ENCODE measurements at regions not wholly inside any gene's neighbourhood (a gene's known extent, or its start where the extent isn't known, plus 50 kb on each side); places are given as distances from the start of the nearest gene placed in this dataset.

GRCh38 chr6:84458271-84458670, 230.8 kb upstream of the CEP162 start:
- Histone ChIP-seq H3K27me3 (ENCODE audit: control insufficient read depth, insufficient read depth, low read length) (no peaks in the 10 kb centered on the region), H3K4me3 (ENCODE audit: low read length) (no peak overlapping the region), H3K4me2 (ENCODE audit: low read length) (no peak overlapping the region), H3K4me1 (ENCODE audit: control insufficient read depth, insufficient read depth, low read length) (peaks cover 20% of the 10 kb centered on the region), H3K9ac (ENCODE audit: low read depth, low read length) (no peak overlapping the region), H3K9me3 (replicated peaks; ENCODE audit: low read length) (no peaks in the 10 kb centered on the region), H3K36me3 (ENCODE audit: insufficient read depth, low read length) (no peaks in the 10 kb centered on the region)

DNA sequence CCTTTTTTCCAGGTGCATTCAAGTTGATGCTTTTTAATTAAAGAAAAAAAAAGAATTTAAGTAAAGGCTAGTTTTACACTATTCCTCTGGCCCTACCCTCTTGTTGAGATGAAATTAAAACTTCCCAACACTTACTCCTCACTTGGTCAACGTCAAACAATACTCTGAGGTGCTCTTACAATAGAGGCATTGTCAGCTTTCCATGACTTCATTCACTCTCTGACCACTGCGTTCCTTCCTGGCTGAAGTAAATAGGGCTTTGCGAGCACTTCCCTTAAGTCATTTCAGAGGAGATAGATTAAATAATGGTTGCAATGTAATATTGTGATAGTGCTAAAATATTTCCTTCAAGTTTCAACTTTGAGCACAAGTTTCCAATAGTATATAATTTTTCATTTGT, 229.8 kb upstream of the CEP162 start:
- Histone ChIP-seq H3K9me3 (replicated peaks; ENCODE audit: low read length) (no peaks in the 10 kb centered on the region), H3K4me1 (ENCODE audit: control insufficient read depth, insufficient read depth, low read length) (peaks cover 12% of the 10 kb centered on the region), H3K36me3 (ENCODE audit: insufficient read depth, low read length) (no peaks in the 10 kb centered on the region), H3K4me3 (ENCODE audit: low read length) (no peak overlapping the region), H3K4me2 (ENCODE audit: low read length) (no peak overlapping the region), H3K27me3 (ENCODE audit: control insufficient read depth, insufficient read depth, low read length) (no peaks in the 10 kb centered on the region), H3K9ac (ENCODE audit: low read depth, low read length) (no peak overlapping the region)

- Histone ChIP-seq H3K4me1 (ENCODE audit: control insufficient read depth, insufficient read depth, low read length) (peaks cover 7% of the 10 kb centered on the region), H3K9me3 (replicated peaks; ENCODE audit: low read length) (no peaks in the 10 kb centered on the region), H3K9ac (ENCODE audit: low read depth, low read length) (no peak overlapping the region)
Observed at GRCh38 chr6:84456803-84457202, 229.4 kb upstream of the CEP162 start.

DNA sequence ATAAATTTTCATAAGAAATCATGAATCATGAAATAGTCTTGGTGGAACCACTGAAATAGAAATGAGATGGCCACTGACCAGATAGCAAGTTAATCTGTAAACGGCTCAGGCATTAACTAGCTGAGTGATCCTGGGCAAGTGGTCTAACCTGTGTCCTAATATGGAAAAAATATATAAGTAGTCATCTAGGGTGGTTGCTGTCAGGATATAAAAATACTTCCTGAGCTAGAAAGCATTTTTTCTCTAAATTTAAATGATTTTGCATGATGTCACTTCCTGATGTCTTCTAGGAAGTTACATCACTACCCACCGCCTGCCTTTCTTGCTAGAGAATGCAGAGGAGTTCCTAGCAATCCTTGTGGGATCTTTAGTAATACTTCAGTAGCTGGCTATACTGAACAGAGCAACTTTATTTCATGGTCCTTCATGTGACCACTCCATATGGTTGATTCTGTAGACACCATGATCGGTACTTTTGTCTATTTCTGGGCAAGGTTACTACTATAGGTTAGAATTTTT, 228.1 kb upstream of the CEP162 start:
- Histone ChIP-seq H3K4me1 (ENCODE audit: control insufficient read depth, insufficient read depth, low read length) (peaks cover 5% of the 10 kb centered on the region), H3K9me3 (replicated peaks; ENCODE audit: low read length) (no peaks in the 10 kb centered on the region), H3K9ac (ENCODE audit: low read depth, low read length) (no peak overlapping the region), H3K27me3 (ENCODE audit: control insufficient read depth, insufficient read depth, low read length) (no peaks in the 10 kb centered on the region), H3K4me3 (ENCODE audit: low read length) (no peak overlapping the region), H3K4me2 (ENCODE audit: low read length) (no peak overlapping the region), H3K36me3 (ENCODE audit: insufficient read depth, low read length) (no peaks in the 10 kb centered on the region)

More at GRCh38 chr6:84456803-84457202, 229.4 kb upstream of the CEP162 start:
- H3K36me3 ChIP-seq (ENCODE audit: insufficient read depth, low read length), result no peaks in the 10 kb centered on the region
- no peaks in the 10 kb centered on the region for H3K27me3 ChIP-seq (ENCODE audit: control insufficient read depth, insufficient read depth, low read length)
- H3K4me3 ChIP-seq (ENCODE audit: low read length), result no peak overlapping the region
- no peak overlapping the region for H3K4me2 ChIP-seq (ENCODE audit: low read length)

GRCh38 chr6:84453499-84453898, 226.1 kb upstream of the CEP162 start:
- Histone ChIP-seq H3K9ac (ENCODE audit: low read depth, low read length) (no peak overlapping the region), H3K4me1 (ENCODE audit: control insufficient read depth, insufficient read depth, low read length) (peaks cover 4% of the 10 kb centered on the region), H3K9me3 (replicated peaks; ENCODE audit: low read length) (no peaks in the 10 kb centered on the region), H3K36me3 (ENCODE audit: insufficient read depth, low read length) (no peaks in the 10 kb centered on the region), H3K27me3 (ENCODE audit: control insufficient read depth, insufficient read depth, low read length) (no peaks in the 10 kb centered on the region), H3K4me2 (ENCODE audit: low read length) (no peak overlapping the region), H3K4me3 (ENCODE audit: low read length) (no peak overlapping the region)

DNA sequence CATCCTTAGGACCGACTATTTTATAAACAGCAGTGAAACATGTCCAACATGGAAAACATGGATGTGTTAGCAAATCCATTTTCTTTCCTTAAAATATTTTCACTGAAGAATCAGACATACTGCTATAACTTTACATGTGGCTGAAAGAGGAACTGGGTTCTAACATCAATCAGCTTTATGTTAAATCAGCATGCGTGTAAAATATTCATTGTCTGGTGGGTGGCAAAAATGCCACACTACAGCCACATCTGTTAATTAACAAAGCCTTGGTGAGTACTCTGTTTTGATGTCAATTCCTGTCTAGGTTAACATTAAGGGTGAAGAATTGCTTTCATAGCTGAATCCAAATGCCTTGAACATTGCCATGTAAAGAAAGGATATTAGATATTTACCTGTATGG, 222.6 kb upstream of the CEP162 start:
- Histone ChIP-seq H3K9me3 (replicated peaks; ENCODE audit: low read length) (no peaks in the 10 kb centered on the region), H3K4me1 (ENCODE audit: control insufficient read depth, insufficient read depth, low read length) (peaks cover 4% of the 10 kb centered on the region), H3K4me2 (ENCODE audit: low read length) (no peak overlapping the region), H3K4me3 (ENCODE audit: low read length) (no peak overlapping the region), H3K36me3 (ENCODE audit: insufficient read depth, low read length) (no peaks in the 10 kb centered on the region), H3K27me3 (ENCODE audit: control insufficient read depth, insufficient read depth, low read length) (no peaks in the 10 kb centered on the region), H3K9ac (ENCODE audit: low read depth, low read length) (no peak overlapping the region)

DNA sequence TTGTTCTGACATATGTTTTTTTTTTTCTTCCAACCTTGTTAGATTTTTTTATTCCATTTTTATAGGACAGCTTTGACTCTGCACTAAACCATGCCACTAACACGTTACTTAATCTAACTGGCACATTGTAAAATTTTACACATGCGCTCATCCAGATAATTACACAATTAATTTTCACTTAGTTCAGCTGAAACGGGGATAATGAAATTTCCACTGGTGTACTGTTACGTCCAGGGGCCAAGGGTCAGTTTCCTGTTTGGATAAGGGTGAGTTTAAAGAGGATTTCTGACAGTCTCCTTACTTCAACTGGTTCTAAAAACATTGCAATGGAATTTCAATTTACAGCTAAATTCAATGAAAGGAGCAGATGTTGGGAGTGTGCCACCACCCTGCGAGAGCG, 221.8 kb upstream of the CEP162 start:
- no peaks in the 10 kb centered on the region for H3K27me3 ChIP-seq (ENCODE audit: control insufficient read depth, insufficient read depth, low read length)
- no peaks in the 10 kb centered on the region for H3K9me3 ChIP-seq (replicated peaks; ENCODE audit: low read length)
- H3K4me2 ChIP-seq (ENCODE audit: low read length), result no peak overlapping the region
- H3K4me3 ChIP-seq (ENCODE audit: low read length), result no peak overlapping the region
- H3K4me1 ChIP-seq (ENCODE audit: control insufficient read depth, insufficient read depth, low read length), result peaks cover 4% of the 10 kb centered on the region
- no peaks in the 10 kb centered on the region for H3K36me3 ChIP-seq (ENCODE audit: insufficient read depth, low read length)
- H3K9ac ChIP-seq (ENCODE audit: low read depth, low read length), result no peak overlapping the region

DNA sequence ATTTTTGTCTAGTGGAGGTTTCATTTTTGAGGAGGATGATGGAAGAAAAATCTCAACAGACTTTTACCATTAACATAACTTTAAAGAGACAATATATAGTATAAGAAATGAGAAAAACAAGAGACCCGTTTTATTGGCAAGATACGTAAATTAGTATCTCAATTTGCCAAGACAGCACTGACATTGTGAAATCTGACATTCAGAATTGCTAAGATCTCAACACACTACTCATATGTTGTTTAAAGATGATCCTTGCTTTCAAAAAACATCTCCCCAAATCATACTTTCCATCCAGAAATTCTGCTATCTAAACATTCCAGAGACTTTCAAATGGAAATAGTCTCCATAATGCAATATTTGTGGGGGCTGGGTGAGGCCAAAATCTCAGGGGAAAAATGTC, 220.9 kb upstream of the CEP162 start:
- Histone ChIP-seq H3K9me3 (replicated peaks; ENCODE audit: low read length) (no peaks in the 10 kb centered on the region), H3K27me3 (ENCODE audit: control insufficient read depth, insufficient read depth, low read length) (no peaks in the 10 kb centered on the region), H3K36me3 (ENCODE audit: insufficient read depth, low read length) (no peaks in the 10 kb centered on the region), H3K4me3 (ENCODE audit: low read length) (no peak overlapping the region), H3K4me2 (ENCODE audit: low read length) (no peak overlapping the region), H3K4me1 (ENCODE audit: control insufficient read depth, insufficient read depth, low read length) (peaks cover 4% of the 10 kb centered on the region), H3K9ac (ENCODE audit: low read depth, low read length) (no peak overlapping the region)

DNA sequence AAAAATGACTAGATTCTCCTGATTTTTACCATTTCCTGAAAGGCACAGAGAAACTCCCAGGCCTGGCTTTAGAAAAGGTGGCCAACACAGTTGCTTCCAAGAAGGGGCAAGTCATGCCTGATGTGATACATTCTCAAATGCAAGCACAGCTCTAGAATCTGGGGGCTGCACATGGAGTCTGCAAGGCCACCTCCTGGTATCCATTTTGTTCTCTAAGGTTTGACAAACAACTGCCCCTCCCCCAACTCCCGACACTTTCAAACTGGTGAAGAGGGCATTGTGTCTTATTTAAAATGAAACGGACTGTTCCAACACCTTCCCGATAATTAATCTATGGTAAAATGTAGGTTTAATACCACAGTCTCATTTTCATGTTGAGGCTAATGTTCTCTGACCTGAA, 220.2 kb upstream of the CEP162 start:
- Histone ChIP-seq H3K9ac (ENCODE audit: low read depth, low read length) (no peak overlapping the region), H3K27me3 (ENCODE audit: control insufficient read depth, insufficient read depth, low read length) (no peaks in the 10 kb centered on the region), H3K9me3 (replicated peaks; ENCODE audit: low read length) (no peaks in the 10 kb centered on the region), H3K4me2 (ENCODE audit: low read length) (no peak overlapping the region), H3K4me1 (ENCODE audit: control insufficient read depth, insufficient read depth, low read length) (peaks cover 4% of the 10 kb centered on the region), H3K36me3 (ENCODE audit: insufficient read depth, low read length) (no peaks in the 10 kb centered on the region), H3K4me3 (ENCODE audit: low read length) (no peak overlapping the region)

DNA sequence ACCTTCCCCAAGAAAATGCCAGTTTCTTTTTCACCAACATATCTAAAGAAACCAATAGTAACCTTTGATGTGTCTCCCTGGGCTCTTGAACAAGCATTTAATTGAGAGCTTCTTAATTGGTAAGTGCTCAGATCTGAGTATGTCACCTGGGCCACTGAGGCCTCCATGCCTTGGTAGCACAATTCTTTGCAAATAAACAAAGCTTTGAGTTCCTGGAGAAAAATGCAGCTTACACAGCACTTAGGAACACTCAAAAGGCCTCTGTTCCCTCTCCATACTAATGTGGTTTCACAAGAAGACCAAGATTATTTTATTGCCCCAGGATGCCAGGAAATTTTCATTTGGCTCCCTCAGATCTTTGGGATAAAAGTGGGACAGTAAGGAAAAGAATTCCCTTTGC, 217.6 kb upstream of the CEP162 start:
- Histone ChIP-seq H3K4me2 (ENCODE audit: low read length) (no peak overlapping the region), H3K4me1 (ENCODE audit: control insufficient read depth, insufficient read depth, low read length) (peaks cover 4% of the 10 kb centered on the region), H3K27me3 (ENCODE audit: control insufficient read depth, insufficient read depth, low read length) (no peaks in the 10 kb centered on the region)

GRCh38 chr6:84442208-84442607, 214.8 kb upstream of the CEP162 start:
- no peak overlapping the region for H3K4me3 ChIP-seq (ENCODE audit: low read length)
- no peaks in the 10 kb centered on the region for H3K27me3 ChIP-seq (ENCODE audit: control insufficient read depth, insufficient read depth, low read length)
- H3K9ac ChIP-seq (ENCODE audit: low read depth, low read length), result no peak overlapping the region
- H3K4me1 ChIP-seq (ENCODE audit: control insufficient read depth, insufficient read depth, low read length), result no peaks in the 10 kb centered on the region
- no peak overlapping the region for H3K4me2 ChIP-seq (ENCODE audit: low read length)
- no peaks in the 10 kb centered on the region for H3K36me3 ChIP-seq (ENCODE audit: insufficient read depth, low read length)
- H3K9me3 ChIP-seq (replicated peaks; ENCODE audit: low read length), result no peaks in the 10 kb centered on the region

More for the DNA sequence above, 217.6 kb upstream of the CEP162 start:
- Histone ChIP-seq H3K9me3 (replicated peaks; ENCODE audit: low read length) (no peaks in the 10 kb centered on the region), H3K36me3 (ENCODE audit: insufficient read depth, low read length) (no peaks in the 10 kb centered on the region), H3K9ac (ENCODE audit: low read depth, low read length) (no peak overlapping the region), H3K4me3 (ENCODE audit: low read length) (no peak overlapping the region)

DNA sequence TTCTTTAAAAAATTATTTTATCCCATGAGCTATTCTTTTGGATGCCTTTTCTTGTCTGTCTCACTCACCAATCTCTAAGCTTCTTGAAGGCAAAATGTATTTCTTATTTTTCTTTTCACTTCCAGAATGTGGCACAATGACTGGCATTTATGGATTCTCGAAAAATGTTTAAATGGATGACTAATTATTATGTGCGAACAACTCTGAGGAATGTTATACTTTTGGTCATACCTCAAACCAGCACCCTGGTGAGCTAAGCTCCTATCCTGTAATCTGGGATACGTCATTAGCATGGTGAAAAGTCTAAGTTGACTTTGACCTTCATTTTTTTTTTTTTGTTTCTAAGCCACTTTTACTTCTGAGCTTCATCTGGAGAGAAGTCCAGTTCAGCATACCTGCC, 214.0 kb upstream of the CEP162 start:
- Histone ChIP-seq H3K27me3 (ENCODE audit: control insufficient read depth, insufficient read depth, low read length) (no peaks in the 10 kb centered on the region), H3K4me3 (ENCODE audit: low read length) (no peak overlapping the region), H3K4me1 (ENCODE audit: control insufficient read depth, insufficient read depth, low read length) (no peaks in the 10 kb centered on the region), H3K36me3 (ENCODE audit: insufficient read depth, low read length) (no peaks in the 10 kb centered on the region), H3K9me3 (replicated peaks; ENCODE audit: low read length) (no peaks in the 10 kb centered on the region), H3K4me2 (ENCODE audit: low read length) (no peak overlapping the region), H3K9ac (ENCODE audit: low read depth, low read length) (no peak overlapping the region)

Data from skeletal muscle satellite cell (primary cell).